Urothelium cell line (cell line): ENCODE measurements at regions not wholly inside any gene's neighbourhood (a gene's known extent, or its start where the extent isn't known, plus 50 kb on each side); places are given as distances from the start of the nearest gene placed in this dataset.

ENCODE experiments used
- DNase-seq: peaks from one replicate; pipeline ENCODE4 v3.0.0; 2011; ENCODE audit warnings: low spot score, mixed read lengths
- FAIRE-seq: peaks from 2 replicates; lab custom pipeline; 2011; peaks lifted over from hg19 to GRCh38; lab: Jason Lieb, UNC

DNA sequence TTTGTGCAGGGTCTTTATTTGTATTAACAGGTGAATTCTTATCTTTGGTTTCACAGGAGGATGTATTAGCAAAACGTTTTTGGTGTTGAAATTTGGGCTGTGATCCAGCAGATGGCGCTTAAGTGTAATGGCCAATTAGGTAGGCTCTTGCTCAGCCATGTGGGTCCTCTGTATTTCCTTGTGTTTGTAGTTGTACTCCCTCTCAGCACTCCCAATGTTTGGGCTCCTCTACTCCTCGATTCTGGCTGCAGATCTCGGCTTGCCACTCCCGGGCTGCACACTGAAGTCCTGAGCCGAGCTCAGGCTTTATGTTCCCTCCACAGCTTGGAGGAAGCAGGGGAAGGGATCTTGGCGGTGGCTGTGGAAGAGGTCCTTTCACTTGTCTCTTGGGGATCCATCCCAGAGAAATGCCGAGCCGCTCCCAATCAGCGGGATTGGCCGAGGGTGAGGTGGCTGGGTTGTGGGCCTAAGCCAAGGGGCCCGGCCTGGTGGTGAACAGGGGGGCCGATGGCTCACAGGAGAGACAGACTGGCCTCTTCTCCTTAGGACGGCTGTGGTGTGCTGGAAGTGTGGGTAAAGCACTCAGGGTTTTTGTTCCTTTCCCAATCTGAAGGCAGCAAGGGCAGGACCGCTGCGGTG lies 133.7 kb downstream of the AEBP2 start:
- FAIRE-seq (no peak), DNase-seq (peak; percentile 23)

DNA sequence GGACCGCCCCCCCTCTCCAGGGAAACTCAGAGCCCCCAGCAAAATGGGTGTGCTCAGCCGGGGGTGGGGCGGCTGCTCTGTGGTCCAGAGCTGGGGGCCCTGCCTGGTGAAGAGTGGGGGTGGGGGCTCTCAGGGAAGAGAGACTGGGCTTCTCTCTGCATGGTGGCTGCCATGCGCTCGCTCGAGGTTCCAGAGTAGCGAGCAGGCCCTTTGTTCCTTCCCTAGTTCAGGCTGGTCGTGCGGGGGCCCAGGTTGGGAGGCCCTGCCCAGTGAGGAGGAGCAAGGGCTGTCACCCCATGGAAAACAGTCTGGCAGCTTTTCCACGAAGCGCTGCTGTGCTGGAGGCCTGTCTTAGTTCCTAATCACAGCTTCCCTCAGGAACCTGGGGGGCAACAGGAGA lies 134.6 kb downstream of the AEBP2 start:
- DNase-seq (no peak), FAIRE-seq (no peak)

DNA sequence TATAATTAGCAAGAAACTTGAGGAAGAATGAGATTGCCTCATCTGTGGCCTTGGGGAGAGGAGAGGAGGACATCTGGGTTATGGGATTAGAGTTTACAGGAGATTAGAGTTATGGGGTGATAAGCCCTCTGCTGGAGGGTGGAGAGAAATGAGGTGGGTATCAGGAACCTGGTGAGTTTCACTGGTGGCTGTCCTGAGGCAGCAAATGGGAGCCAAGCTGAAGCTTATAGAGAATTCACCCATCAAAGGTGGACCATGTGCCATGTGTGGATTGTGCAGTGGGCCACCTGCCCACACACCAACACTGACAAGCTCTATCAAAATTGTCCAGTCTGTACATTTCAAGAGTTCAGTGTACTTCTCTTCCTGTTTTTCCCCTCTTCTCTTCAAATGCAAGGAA lies 135.3 kb downstream of the AEBP2 start:
- FAIRE-seq (no peak), DNase-seq (no peak)

DNA sequence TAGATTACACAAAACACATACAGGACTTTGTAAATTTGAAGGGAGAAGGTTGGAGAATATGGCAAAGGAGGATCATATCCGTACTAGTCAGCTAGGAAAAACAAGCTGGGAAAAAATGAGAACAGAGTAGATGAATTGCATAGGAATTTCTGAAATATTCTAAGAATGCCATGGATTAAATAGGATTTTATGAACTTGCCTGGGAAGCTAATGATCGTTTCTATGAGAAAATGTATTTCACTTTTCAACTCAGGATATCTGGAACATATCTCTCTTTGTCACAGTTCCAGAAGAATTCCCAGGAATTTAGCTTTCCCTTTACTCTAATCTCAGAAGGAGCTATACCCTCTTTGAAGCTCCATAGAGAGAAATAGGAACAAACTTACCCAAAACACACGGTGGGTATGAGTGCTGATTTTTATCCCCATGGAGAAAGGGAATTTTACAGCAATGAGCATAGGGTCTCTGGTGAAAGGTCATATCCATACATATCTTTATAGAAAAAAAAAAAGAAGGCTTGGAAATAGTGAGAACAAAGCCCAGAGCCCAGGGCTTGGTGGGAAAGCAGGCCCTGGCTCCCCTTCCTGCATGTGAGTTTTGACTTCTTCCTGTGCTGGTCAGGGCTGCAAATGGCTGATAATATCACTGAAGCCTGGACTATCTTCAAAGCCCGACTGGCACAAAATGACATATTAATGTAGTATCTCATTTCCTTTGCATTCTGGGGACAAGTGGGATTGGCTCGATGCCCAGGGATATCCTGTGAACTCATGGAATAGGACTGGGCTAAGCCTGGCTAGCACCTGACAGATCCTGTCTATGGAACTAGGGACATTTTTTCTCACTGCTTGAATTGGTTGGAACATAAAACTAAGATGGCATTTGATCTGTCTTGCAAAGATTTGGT lies 136.3 kb downstream of the AEBP2 start:
- DNase-seq (peak; percentile 62), FAIRE-seq (no peak)

DNA sequence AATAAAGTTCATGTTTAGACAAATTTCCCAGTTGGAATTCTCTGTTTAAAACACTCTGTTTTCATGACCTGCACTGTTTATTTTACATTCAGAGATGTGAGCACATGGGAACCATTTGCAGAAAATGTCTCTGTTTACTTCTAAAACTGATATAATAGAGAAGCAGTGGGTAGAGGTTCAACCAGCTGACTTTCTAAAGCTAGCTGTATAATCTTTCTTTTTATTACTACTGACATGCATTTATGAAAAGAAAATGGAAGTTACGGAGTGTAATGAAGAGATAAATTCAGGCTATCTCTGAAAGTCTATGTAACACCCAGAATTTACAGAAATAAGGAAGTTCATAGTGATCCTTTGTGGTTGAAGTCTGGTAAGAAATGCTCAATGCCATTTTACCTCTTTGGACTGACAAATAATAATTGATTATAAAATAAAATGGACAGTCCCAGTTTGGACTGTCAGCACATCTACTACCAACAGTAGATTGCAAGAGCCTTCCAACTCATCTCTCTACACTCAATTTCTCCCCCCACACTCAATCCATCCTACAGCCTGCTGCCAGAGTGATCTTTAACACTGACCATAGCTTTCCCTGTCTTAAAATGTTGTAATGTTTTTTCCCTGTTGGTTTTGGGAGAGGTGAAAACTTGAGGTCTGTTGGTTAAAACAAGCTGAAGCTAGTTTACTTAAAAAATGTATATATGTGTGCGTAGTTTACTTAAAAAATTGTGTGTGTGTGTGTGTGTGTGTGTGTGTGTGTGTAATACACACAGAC lies 137.4 kb downstream of the AEBP2 start:
- DNase-seq = no peak
- no peak for FAIRE-seq

DNA sequence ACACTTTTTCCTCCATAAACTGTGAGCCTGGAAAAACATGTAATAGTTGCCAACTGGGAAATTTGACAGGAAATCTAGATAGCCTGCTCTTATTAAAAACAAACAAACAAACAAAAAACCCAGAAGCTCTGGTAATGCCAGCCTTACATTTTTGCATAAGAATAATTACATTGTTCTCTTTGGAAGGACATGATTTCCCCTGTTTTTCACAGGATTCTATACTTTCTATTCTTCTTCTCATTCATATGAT lies 137.9 kb downstream of the AEBP2 start:
- DNase-seq (no peak), FAIRE-seq (no peak)

DNA sequence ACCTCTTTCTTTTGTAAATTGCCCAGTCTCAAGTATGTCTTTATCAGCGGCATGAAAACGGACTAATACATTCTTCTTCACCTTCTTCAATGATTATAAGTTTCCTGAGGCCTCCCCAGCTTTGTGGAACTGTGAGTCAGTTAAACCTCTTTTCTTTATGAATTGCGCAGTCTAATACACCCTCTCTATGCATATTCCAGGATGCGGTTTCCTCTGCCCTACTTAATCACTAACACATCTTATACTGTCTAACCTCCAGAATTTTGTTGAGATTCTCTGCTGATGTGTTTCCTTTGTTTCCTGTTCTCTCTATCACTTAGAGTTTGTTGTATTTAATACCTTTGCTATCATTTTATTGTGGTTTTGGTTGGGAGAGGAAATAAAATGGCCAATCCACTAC lies 145.4 kb downstream of the AEBP2 start:
- no peak for DNase-seq
- FAIRE-seq = no peak

DNA sequence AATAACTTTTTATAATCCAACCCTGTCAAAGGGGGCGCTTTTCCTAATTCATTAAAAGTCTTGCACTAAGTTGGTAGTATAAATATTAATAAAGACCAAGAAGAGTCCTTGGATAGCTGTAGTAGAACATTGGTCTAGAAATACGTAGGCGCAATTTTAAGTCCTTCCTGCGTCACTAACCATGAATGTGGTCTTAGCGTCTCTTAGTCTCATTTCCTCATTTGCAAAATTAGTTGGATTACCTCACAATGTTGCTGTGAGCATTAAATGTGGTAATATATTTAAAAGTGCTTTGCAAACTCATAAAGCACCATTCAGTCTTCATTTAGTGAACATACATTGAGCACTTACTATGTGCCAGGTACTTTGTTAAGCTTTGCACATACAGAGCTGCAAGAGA lies 149.7 kb downstream of the AEBP2 start:
- no peak for FAIRE-seq

DNA sequence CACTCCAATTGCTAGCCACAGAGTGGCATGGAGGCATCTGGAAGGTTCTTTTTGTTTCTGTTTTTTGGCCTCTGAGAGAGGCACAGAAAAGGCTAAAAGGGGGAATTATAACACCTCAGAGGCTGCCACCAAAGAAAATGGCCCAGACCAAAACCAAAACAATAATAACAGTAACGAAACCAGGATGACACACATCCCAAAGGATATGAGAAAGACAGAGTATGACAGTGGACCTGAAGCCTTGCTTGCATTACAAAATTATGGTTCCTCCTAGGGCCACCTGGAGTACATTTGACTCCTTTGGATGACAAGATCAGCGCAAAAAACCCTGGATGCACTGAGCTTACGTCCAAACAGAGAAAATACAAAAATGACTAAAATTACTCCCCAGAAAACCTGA lies 152.7 kb downstream of the AEBP2 start:
- no peak for FAIRE-seq
- DNase-seq = no peak

More for the DNA sequence above, 149.7 kb downstream of the AEBP2 start:
- DNase-seq = no peak

DNA sequence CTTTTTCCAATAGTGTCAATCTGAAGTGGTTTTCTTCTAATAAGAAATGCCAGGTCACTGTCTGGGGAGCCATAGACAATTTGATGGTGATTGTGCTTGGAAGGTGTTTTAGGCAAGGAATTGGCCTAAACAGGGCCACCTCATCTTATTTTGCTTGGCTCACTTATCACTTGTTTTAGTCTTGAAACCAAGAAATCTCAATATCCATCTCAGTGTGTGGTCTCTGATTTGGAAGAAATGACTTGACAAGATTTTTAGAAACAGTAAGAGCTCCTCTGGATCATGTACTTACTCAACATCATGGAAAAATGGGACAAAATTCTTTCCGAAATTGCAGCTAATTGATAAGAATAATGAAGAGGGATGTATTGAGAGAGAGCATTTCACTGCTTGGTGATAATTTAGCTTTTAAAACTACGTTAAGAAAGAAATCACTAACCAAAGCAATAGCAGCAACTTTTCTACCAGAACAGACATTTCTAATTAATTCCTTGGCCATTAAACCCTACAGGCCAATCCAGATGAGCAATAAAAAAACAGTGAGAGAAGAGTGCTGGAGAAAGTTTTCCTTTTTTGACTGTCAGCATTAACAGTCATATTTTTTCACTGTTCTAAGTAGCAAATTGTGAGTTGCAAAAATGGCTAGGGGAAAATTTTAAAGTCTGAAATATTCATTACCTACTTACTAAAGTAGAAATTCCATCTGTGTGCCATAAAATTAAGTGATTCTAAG lies 157.3 kb downstream of the AEBP2 start:
- DNase-seq (no peak), FAIRE-seq (no peak)

DNA sequence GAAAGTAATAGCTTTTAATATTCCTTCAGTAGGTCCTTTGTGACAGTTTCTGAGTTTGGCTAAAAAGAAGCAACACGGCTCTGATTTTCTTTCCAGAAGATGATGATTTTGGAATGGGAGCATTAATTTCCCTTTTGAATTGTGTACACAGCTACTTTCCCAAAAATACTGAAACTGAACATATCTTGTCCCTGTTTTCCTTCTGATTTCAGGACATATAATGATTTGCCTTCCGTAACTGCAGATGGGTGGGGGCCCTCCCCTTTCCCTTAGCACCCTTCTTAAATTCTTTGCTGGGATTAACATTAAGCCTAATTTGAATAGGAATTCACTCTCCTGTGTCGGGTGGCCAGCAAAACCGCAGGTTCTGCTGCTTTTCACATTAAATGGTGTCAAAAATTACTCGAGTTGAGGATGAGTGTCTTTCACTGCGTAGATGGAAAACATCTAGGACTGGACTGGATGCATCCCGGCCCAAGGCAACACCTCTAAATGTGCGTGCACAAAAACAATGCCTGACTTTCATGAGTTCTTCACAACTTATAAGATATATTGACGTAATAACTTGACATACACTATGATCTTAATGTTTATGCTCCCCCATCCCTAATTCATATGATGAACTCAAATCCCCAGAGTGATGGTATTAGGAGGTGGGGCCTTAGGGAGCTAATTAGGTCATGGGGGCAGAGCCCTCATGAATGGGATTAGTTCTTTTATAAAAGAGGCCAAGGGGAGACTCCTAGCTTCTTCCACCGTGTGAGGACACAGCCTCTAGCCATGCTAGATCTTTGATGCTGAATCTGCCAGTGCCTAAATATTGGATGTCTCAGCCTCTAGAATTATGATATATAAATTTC lies 158.1 kb downstream of the AEBP2 start:
- DNase-seq (no peak), FAIRE-seq (no peak)

DNA sequence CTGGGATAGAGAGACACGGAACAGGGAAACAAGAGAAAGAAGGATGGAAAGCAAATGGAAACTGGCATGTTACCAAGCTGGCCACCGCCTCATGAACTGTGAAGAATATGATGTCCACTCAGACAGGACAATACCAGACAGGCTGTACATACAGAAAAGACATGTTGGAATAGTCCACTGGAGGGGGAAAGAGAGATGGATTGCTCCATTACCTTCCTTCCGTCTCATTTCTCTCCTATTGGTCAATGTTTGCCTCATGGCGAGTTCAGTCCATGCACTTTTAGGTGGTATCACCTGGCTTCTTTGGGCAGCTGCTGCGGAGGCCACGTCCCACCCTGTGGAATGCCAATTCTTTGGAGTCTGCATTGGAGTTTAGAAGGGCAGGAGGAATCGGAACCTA lies 166.4 kb downstream of the AEBP2 start:
- FAIRE-seq (no peak), DNase-seq (no peak)

DNA sequence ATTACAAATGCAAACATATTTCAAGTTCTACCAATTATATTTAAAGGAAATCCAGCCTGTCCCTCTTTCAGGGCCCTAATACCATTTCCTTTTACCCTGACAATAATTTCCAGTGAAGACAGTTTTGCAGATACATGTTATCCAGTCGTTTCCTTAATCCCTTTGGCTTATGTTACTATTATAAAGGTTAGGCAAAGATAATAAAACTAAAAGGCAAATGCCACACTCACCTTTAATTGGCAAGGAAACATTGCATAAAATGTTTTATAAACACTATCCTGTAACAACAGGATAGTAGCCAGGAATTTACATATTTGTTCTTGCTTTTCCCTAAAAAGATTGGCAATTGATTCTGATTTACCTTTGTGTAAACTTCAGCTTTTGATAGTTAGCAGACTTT lies 168.7 kb downstream of the AEBP2 start:
- DNase-seq = no peak
- FAIRE-seq = no peak

DNA sequence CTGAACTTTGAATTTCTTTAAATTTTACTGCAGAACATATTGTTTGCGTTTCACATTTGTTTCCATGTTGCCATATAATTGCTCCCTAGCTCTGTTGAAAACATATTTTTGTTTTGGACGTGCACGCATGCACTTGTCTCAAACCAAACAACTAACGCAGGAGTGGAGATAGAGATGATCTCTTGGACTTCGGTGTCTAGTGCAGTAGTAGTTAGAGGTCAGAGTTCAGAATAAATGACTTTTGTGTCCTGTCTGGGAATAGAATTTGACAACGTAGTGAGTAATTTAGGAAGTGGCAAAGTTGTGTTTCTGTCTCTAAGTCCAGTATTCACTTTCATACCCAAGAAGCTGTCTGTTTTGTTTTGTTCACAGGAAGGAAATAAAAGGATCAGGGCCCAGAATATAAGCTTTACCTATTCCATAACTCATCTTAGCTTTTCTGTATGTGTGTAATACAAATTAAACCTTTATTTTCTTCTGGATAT lies 173.8 kb downstream of the AEBP2 start:
- no peak for FAIRE-seq
- DNase-seq = no peak

DNA sequence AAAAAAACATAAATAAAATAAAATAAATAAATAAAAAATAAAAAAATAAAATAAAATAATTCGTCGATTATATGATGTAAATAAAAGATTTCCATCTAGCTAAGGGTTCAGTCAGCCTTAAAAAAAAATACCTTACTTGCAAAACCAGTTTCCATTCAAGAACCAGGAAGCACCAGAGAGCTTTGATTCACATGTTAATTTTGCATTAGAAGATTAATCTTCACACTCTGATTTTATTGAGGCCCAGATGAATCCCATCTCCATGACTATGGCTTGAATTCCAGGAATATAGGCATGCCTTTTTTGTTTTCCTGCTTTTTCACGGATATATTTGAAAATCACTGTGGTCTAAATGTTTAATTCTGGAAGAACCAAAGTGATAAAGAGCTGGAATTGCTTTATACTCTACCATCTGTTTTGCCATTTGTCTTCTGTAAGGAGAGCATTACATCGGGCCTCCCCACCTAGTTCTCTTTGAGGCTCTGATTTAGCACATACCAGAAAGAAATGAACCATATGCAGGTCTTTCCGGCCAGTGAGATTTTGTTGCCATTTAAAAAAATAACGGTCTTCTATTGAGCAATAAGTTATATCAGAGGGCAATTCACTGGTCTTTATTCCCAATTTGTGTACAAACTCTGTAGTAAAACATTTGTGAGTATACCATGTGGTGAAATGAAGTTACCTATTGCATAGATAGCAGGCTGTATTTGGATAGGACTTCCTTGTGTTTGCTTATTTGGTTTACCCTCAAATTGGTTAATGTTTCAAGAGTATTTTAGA lies 175.5 kb downstream of the AEBP2 start:
- DNase-seq (no peak), FAIRE-seq (no peak)

DNA sequence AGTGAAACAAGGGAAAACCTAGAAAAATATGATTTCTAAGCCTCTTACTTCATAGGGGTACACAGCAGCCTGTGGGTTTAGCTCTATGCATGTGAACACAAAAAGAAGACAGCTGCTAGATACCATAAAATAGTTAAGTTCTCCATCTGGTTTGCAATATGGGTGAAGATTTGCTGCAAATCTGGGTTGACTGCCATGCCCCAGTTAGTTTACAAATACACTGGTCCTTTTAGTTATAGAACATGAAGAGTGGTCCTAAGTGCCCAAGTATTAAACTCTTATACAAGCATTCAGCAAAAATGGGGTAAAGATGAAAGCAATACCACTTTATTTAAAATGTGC lies 176.1 kb downstream of the AEBP2 start:
- DNase-seq = no peak
- FAIRE-seq = no peak

DNA sequence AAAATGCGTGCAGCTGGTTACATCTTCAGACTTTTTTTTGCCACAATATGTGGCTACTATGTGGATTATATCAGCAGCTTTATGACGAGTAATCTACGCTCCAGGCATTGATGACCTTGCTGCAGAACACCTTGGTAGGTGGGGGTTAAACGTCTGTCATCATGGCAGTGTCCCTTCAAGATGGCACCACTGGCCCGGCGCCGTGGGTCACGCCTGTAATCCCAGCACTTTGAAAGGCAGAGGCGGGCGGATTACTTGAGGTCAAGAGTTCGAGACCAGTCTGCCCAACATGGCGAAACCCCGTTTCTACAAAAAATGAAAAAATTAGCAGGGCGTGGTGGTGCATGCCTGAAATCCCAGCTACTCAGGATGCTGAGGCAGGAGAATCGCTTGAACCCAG lies 177.5 kb downstream of the AEBP2 start:
- DNase-seq = no peak
- FAIRE-seq = no peak

DNA sequence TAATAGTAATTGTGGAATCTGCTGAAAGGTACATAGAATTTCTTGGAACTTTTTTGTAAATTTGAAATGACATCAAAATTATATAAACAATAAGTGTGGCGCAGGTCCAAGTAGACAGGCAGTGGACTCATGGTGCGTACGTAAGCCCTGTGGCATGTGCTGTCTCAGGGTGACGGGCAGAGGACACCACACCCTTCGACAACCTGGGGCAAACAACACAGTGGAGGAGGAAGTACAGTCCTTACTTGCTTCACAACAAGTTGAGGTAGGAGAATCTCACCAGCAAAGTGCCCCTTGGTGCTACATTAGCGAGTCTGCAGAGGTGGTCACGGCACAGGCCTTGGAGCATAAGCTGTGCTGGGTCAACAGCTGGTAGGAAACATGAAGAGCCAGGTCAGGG lies 180.9 kb downstream of the AEBP2 start:
- DNase-seq (peak; percentile 20), FAIRE-seq (no peak)

DNA sequence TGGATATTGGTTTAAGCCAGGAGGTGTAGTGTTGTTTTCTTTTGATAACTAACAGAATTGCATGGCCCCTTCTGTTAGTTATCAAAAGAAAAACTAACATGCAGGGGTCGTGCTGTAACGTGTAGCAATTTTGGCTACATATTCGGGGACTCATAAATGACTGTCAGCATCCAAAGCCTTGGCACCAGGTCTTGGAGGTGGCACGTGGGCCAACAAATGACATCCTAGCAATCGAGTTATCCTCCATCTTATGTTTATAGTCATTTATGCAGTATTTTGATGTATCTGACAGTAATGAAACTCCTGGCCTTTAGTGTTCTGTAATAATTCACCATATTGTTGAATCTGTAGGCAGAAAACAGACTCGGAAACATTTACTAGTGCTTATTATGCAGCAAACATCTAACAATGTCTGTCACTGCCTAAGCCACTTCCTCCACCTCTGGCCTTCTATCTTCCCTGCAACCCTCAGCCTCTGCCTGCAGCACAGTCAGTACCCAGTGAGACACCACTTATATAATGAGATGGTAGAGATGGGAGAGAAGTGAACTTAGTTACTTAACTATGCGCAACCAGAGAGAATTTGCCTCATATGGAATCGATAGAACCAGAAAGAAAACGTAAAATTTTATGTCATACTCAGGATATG lies 184.6 kb downstream of the AEBP2 start:
- FAIRE-seq (no peak), DNase-seq (no peak)
